HG02981 (cell line): ENCODE measurements at regions not wholly inside any gene's neighbourhood (a gene's known extent, or its start where the extent isn't known, plus 50 kb on each side); places are given as distances from the start of the nearest gene placed in this dataset.
"Not testable (repeated sequence)": the region's sequence is repeated elsewhere in the genome, so short reads cannot be mapped to it uniquely, and the experiment has no call there.

Experiments used
- ATAC-seq: cut with Tn5 transposase; IDR thresholded peaks from one replicate; pipeline ENCODE4 v1.9.1; 2021; ENCODE audit warnings: mild to moderate bottlenecking, moderate library complexity; ENCODE audit not compliant: unreplicated experiment

- no peak for ATAC-seq
These were observed 482.8 kb downstream of the STIM2 start for GRCh38 chr4:27343411-27343810.

GRCh38 chr4:27350161-27350560 is 489.5 kb downstream of the STIM2 start:
- ATAC-seq = no peak

GRCh38 chr4:27357283-27357682 is 496.6 kb downstream of the STIM2 start:
- ATAC-seq = no peak

- no peak for ATAC-seq
These were observed 497.6 kb downstream of the STIM2 start for GRCh38 chr4:27358269-27358668.

- no peak for ATAC-seq
These were observed 499.5 kb downstream of the STIM2 start for GRCh38 chr4:27360131-27360530.

GRCh38 chr4:27360790-27361267 is 500.2 kb downstream of the STIM2 start:
- no peak for ATAC-seq

GRCh38 chr4:27364509-27364908 is 503.9 kb downstream of the STIM2 start:
- ATAC-seq = no peak

GRCh38 chr4:27366104-27366823 is 505.6 kb downstream of the STIM2 start:
- ATAC-seq = no peak

GRCh38 chr4:27368781-27369180 is 508.1 kb downstream of the STIM2 start:
- ATAC-seq = no peak

- no peak for ATAC-seq
These were observed 521.2 kb downstream of the STIM2 start for GRCh38 chr4:27381815-27382214.

GRCh38 chr4:27387711-27388110 is 527.1 kb downstream of the STIM2 start:
- no peak for ATAC-seq

GRCh38 chr4:27397886-27398285 is 537.2 kb downstream of the STIM2 start:
- ATAC-seq = no peak

GRCh38 chr4:27398631-27399310 is 538.1 kb downstream of the STIM2 start:
- ATAC-seq = no peak

- ATAC-seq = no peak
These were observed 547.0 kb downstream of the STIM2 start for GRCh38 chr4:27407616-27408015.

- ATAC-seq = no peak
These were observed 552.0 kb downstream of the STIM2 start for GRCh38 chr4:27412613-27413012.

- no peak for ATAC-seq
These were observed 554.5 kb downstream of the STIM2 start for GRCh38 chr4:27414887-27415731.

- ATAC-seq = no peak
These were observed 568.0 kb downstream of the STIM2 start for GRCh38 chr4:27428661-27429060.

GRCh38 chr4:27429364-27429871 is 568.8 kb downstream of the STIM2 start:
- no peak for ATAC-seq

- no peak for ATAC-seq
These were observed 581.5 kb downstream of the STIM2 start for GRCh38 chr4:27442146-27442545.

GRCh38 chr4:27442661-27443060 is 582.0 kb downstream of the STIM2 start:
- ATAC-seq = not testable (repeated sequence)

GRCh38 chr4:27463816-27464215 is 603.2 kb downstream of the STIM2 start:
- ATAC-seq = no peak
